HG02678 (cell line): ENCODE measurements at regions not wholly inside any gene's neighbourhood (a gene's known extent, or its start where the extent isn't known, plus 50 kb on each side); places are given as distances from the start of the nearest gene placed in this dataset.
"Not testable (repeated sequence)": the region's sequence is repeated elsewhere in the genome, so short reads cannot be mapped to it uniquely, and the experiment has no call there.

ENCODE experiments used
- ATAC-seq: cut with Tn5 transposase; IDR thresholded peaks from one replicate; pipeline ENCODE4 v1.9.1; 2021; ENCODE audit warnings: mild to moderate bottlenecking, moderate library complexity; ENCODE audit not compliant: unreplicated experiment

DNA sequence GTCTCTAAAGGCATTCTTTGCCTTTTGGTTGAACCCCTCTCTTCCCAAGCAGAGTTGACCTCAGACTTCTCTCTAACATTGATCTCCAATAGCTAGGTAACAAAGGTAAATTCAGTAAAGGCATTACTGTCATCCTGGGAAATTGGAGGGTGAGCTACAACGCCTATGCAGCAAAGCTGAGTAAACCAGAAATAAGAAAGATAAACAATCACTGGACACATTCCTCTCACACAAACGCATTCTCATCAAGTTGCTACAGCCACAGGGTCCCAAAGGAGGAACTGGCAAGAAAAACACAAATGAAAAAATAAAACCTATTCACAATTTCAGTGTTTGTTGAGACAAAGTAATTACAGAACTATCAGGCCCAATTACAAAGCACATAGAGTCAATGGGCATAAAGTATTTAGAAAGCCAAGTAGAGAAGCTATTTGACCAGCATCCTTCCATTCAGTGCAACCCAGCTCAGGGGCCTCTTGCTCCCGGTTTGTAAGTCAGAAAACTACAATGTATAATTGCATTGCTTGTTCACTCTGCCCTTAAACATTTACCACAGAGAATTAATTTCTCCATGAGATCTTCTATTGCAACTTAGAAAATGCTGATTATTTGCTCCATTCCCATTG is 967.7 kb downstream of the PCDH7 start:
- no peak for ATAC-seq

DNA sequence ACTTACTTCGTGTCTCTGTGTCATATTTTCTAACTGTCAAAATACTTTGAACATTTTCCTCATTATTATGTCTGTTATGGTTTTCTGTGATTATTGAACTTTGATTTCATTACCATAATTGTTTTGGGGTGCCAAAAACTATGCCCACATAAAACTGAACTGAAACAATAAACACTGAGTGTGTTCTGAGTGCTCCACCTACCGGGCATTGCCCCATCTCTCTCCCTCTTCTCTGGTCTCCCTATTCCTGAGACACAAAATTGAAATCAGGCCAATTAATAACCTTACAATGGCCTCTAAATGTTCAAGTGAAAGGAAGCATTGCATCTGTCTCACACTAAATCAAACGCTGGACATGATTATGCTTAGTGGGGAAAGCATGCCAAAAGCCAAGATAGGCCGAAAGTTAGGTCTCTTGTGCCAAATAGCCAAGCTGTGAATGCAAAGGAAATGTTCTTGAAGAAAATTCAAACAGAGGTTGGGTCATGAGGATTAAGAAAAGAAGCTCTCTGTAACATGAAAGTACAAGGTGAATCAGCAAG is 972.3 kb downstream of the PCDH7 start:
- ATAC-seq: no peak

DNA sequence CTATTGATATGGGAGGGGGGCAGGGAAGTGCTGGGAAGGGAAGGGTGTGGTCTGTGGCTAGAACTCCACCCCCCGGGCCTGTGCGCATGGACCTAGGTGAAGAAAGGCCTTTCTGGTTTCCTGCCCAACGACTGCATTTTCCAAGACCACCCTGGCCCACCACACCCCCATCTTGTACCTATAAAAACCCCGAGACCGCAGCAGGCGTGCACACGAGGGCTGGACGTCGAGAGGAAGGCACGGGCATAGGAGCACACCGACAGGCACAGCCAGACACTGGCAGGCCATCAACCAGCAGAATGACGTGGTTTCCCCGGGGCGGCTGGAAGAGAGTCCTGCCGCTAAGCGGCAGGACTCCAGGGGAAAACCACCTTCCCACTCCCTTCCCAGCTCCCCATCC is 981.1 kb downstream of the PCDH7 start:
- no peak for ATAC-seq

DNA sequence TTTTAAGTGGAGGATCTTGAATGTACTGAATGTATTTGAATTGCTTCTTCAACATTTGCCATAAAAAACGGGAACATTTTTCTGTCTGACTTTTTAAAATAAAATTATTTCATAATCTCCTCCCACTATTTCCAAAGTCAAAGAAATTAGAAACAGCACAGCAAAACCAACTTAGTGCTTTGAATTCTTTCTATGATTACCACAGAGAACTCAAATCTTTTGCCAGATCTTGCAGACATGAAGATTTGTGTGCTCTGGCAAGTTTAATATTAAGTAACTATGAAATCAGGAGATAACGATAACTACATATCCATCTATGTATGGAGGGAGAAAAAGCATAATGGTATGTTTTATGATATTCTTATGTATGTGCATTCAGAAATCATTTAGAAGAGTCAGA is 982.2 kb downstream of the PCDH7 start:
- no peak for ATAC-seq

- ATAC-seq: no peak
These were observed 994.1 kb downstream of the PCDH7 start for GRCh38 chr4:31714238-31714637.

DNA sequence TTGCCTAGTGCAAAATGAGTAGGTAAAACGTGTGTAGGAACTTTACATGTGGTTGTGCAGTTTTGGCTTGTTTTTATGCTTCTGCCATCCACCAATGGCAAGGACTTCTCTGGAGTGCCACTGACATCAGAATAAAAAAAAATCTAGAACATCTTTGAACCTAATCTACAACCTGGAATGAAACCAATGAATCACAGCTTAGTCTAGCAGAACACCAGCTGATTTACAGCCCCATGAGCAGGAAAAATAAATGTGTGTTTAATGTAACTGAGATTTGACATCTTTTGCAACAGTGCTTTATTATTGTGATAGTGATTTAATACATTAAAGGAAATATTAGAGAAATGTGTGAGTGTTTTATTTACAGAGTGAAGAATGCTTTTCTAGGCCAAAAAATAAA is 995.1 kb downstream of the PCDH7 start:
- no peak for ATAC-seq

DNA sequence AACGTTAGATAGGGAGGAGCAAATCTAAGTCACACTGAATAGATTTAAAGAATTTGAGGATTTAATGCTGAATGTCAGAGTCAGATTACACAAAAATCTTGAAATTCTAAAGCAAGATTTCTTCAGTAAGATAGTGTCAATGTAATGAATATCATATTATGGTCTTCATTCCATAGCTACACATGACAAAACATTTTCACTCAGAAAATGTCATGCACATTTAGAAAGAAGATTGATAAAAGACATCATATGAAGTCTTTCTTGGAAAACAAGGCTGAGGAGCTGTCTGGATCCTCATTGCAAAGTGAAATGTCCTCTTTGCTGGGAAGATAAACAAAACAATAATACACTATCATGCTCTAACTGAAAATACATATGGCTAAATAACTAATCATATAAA is 1006.9 kb downstream of the PCDH7 start:
- no peak for ATAC-seq

GRCh38 chr4:31735004-31735403 is 1014.8 kb downstream of the PCDH7 start:
- no peak for ATAC-seq

- no peak for ATAC-seq
These were observed 1017.2 kb downstream of the PCDH7 start for GRCh38 chr4:31737419-31737818.

DNA sequence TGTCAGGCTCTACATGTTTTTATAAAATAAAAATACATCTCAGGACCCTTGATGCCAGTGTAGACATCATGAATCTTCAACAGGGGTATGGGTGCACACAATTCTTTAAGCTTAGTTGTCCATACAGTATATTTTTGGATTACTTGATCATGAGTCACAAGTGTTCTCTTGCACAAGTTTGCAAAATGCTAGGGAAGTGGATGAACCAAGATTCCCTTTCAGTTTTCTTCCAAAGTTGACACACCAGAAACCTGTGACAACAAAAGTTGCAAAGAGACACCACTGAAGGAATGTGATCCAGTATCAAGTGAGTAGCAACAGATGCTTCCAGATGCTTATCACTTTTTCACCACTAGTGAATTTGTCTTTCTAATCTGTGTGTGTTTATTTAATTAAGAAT is 1021.2 kb downstream of the PCDH7 start:
- ATAC-seq: no peak

DNA sequence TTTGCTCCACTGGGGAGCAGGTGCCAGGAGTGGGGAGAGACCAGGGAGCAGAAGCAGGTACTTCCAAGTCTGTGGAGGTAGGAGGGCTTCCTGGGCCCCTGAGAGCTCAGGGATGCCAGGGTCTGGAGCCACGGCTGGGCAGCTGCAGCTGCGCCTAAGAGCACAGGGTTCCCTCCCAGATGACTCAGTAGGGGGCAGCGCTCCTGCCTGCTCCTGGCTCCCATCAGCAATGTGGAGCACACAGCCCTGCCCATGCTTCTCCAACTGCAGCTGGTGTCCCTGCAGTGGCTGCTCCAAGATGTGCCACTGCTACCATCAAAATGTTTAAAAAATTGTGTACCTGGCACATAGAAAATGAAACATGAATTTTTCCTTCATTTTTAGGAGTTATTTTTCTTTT is 1028.2 kb downstream of the PCDH7 start:
- no peak for ATAC-seq

- not testable (repeated sequence) for ATAC-seq
These were observed 1030.4 kb downstream of the PCDH7 start for GRCh38 chr4:31750581-31750980.

GRCh38 chr4:31755751-31756150 is 1035.6 kb downstream of the PCDH7 start:
- ATAC-seq: no peak

- no peak for ATAC-seq
These were observed 1048.6 kb downstream of the PCDH7 start for GRCh38 chr4:31768756-31769155.

DNA sequence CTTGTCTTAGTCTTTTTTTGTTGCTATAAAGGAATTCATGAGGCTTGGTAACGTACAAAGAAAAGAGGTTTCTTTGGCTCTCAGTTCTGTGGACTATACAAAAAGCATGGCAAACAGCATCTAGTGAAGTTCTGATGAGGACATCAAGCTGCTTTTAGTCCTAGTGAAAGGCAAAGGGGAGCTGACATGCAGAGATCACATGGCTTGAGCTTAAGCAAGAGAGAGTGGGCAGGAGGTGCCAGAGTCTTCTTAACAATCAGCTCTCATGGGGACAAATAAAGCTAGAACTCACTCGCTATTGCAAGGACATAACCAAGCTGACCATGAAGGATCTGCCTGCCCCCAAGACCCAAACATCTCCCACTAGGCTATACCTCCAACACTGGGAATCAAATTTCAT is 1063.1 kb downstream of the PCDH7 start:
- no peak for ATAC-seq

DNA sequence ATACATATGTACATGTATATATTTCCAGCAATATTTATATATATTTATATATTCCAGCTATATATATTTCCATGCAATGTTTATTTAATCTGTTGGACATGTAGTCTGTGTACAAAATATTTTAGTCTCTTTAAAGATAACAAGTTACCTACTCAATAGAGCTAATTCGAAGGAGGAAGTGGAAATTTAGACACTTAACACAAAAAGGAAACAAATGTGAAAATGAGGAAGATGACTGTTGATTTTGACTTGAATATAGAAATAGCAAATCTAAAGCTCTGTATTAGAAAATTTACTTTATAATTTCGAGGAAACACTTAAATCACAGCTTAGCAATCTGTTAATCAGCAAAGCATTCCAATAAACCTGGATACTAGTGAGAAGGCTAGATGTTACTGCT is 1064.4 kb downstream of the PCDH7 start:
- ATAC-seq: no peak

DNA sequence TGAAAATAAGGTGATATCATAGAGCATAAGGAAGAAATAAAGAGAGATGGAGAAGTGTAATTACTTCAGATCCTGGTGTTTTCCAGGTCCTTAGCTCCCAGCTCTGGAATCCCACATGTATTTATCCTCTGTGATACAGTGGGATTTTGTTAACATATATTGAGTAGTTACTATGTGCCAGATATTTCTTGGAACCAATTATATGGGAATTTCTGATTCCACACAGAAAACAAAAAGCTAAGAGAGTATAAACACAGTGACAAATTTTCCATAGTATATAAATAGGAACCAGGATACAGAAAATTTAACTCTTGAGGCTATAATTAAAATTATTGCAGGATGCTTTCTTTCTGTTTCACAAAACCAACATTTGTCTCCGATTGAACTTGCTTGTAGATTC is 1067.5 kb downstream of the PCDH7 start:
- no peak for ATAC-seq

DNA sequence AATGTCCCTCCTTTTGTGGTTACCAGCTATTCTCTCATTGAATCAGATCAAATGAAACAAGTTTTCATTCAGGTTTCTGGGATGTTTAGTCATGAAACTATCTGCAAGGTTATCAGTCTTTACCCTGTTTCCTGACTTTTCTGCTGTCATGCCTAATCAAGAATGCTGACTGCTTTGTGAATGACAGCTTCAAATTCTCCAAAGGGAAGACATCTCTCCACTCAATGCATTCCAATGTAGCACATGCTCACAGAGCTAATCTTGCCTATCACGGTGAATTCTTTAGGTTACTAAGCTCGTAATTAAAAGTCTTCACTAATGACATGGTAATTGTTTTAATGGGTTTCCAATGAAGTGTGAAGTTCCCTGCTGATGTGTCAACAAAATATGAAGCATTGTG is 1068.5 kb downstream of the PCDH7 start:
- no peak for ATAC-seq

GRCh38 chr4:31791666-31792065 is 1071.5 kb downstream of the PCDH7 start:
- no peak for ATAC-seq

DNA sequence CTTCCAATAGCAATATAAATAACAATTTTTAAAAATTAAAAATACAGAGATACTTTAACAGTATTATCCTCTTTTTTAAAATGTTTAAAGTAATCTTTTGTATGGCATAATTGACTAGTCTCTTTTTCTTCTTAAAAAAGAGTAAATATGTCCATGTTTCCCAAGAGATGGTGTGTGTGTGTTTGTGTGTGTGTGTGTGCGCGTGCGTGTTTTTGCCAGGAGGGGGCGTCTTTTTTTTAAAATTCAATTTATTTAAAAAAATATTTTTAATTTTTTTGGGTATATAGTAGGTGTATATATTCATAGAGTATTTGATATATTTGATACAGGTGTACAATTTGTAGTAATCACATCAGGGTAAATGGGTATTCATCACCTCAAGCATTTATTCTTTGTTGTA is 1073.7 kb downstream of the PCDH7 start:
- no peak for ATAC-seq

GRCh38 chr4:31797052-31797451 is 1076.9 kb downstream of the PCDH7 start:
- not testable (repeated sequence) for ATAC-seq

- ATAC-seq: no peak
These were observed 1083.5 kb downstream of the PCDH7 start for GRCh38 chr4:31803526-31804195.

GRCh38 chr4:31807036-31807435 is 1086.9 kb downstream of the PCDH7 start:
- ATAC-seq: no peak
